Endodermal cell (in vitro differentiated cells): ENCODE measurements at regions not wholly inside any gene's neighbourhood (a gene's known extent, or its start where the extent isn't known, plus 50 kb on each side); places are given as distances from the start of the nearest gene placed in this dataset.

Experiments used
- DNase-seq: peaks from one replicate; pipeline ENCODE4 v3.0.0-alpha.2; 2017
- H3K27ac ChIP-seq: 2 replicates; pipeline ENCODE4 v1.5.1; 2013; ENCODE audit warnings: mild to moderate bottlenecking, low read depth, low read length, moderate library complexity
- H3K27me3 ChIP-seq: 2 replicates; pipeline ENCODE4 v1.6.1; 2013; ENCODE audit warnings: mild to moderate bottlenecking, low read length, moderate library complexity; ENCODE audit not compliant: insufficient read depth, control insufficient read depth, poor library complexity, severe bottlenecking
- H3K36me3 ChIP-seq: 2 replicates; pipeline ENCODE4 v1.7.0; 2013; ENCODE audit warnings: mild to moderate bottlenecking, low read length, moderate library complexity; ENCODE audit not compliant: control insufficient read depth, insufficient read depth
- H3K4me1 ChIP-seq: one replicate; pipeline ENCODE4 v1.7.0; 2013; ENCODE audit warnings: low read length; ENCODE audit not compliant: control insufficient read depth, insufficient read depth
- H3K4me3 ChIP-seq: 2 replicates; pipeline ENCODE4 v1.5.1; 2013; ENCODE audit warnings: mild to moderate bottlenecking, low read length, moderate library complexity
- H3K9ac ChIP-seq: 2 replicates; pipeline ENCODE4 v1.6.1; 2013; ENCODE audit warnings: mild to moderate bottlenecking, low read length, moderate library complexity; ENCODE audit not compliant: poor library complexity, severe bottlenecking; ENCODE audit errors: extremely low read depth
- H3K9me3 ChIP-seq: 2 replicates; pipeline ENCODE4 v1.6.1; 2013; ENCODE audit warnings: mild to moderate bottlenecking, low read length, moderate library complexity; ENCODE audit not compliant: control insufficient read depth
- H3K27ac Mint-ChIP-seq: 2 replicates; pipeline ENCODE4 v1.8.0; 2020; ENCODE audit warnings: mixed read lengths
- H3K27me3 Mint-ChIP-seq: 2 replicates; pipeline ENCODE4 v1.8.0; 2021; ENCODE audit warnings: mild to moderate bottlenecking, mixed read lengths; ENCODE audit not compliant: insufficient read depth
- H3K36me3 Mint-ChIP-seq: 2 replicates; pipeline ENCODE4 v1.8.0; 2020; ENCODE audit warnings: low read depth, mixed read lengths
- H3K4me1 Mint-ChIP-seq: 2 replicates; pipeline ENCODE4 v1.8.0; 2020; ENCODE audit warnings: mixed read lengths
- H3K4me3 Mint-ChIP-seq: 2 replicates; pipeline ENCODE4 v1.8.0; 2020; ENCODE audit warnings: mild to moderate bottlenecking, moderate library complexity, mixed read lengths
- H3K9me3 Mint-ChIP-seq: 2 replicates; pipeline ENCODE4 v1.8.0; 2020; ENCODE audit warnings: mild to moderate bottlenecking, mixed read lengths
- CTCF ChIP-seq: fragments of 200-600 bp; sonication (generic); conservative IDR thresholded peaks from 2 replicates; pipeline ENCODE4 v1.5.0; 2021; ENCODE audit warnings: antibody characterized with exemption, mild to moderate bottlenecking
- WGBS, 2 experiments: methylation state at CpG; one replicate each; pipeline versions ENCODE4 v1.1.5 to v1.1.7; 2013; ENCODE audit warnings: missing lambda C conversion rate in 2 of 2, mixed read lengths in 1 of 2; ENCODE audit not compliant: insufficient coverage in 1 of 2, insufficient read length in 1 of 2; 5-methylcytosine and 5-hydroxymethylcytosine counted together

GRCh38 chr6:11426571-11426970, 111.0 kb upstream of the TMEM170B start:
- 89 to 97% methylated on average over 2 of the region's 2 CpGs for WGBS, 2 experiments
- no peak for DNase-seq
- no peaks in the 10 kb centered on the region for H3K9me3 Mint-ChIP-seq
- no peak overlapping the region for H3K27ac ChIP-seq
- H3K9me3 ChIP-seq, result no peaks in the 10 kb centered on the region
- H3K4me1 ChIP-seq, result peaks cover 21% of the 10 kb centered on the region
- TF ChIP-seq CTCF, result no peak
- H3K4me3 Mint-ChIP-seq, result no peak overlapping the region
- no peaks in the 10 kb centered on the region for H3K36me3 Mint-ChIP-seq
- H3K27me3 ChIP-seq, result no peaks in the 10 kb centered on the region
- H3K4me3 ChIP-seq, result no peak overlapping the region
- H3K27ac Mint-ChIP-seq, result no peak overlapping the region
- no peaks in the 10 kb centered on the region for H3K36me3 ChIP-seq
- H3K9ac ChIP-seq, result no peak overlapping the region
- H3K4me1 Mint-ChIP-seq, result peaks cover 48% of the 10 kb centered on the region
- H3K27me3 Mint-ChIP-seq, result peaks cover 2% of the 10 kb centered on the region

GRCh38 chr6:11425876-11426275, 111.7 kb upstream of the TMEM170B start:
- H3K4me1 ChIP-seq, result peaks cover 21% of the 10 kb centered on the region
- H3K27ac Mint-ChIP-seq, result no peak overlapping the region
- H3K4me1 Mint-ChIP-seq, result peaks cover 48% of the 10 kb centered on the region

GRCh38 chr6:11425431-11425871, 112.1 kb upstream of the TMEM170B start:
- 95% methylated on average over 4 to 5 of the region's 5 CpGs for WGBS, 2 experiments
- H3K4me3 Mint-ChIP-seq, result no peak overlapping the region
- Histone ChIP-seq H3K4me1 (peaks cover 21% of the 10 kb centered on the region), H3K4me3 (no peak overlapping the region), H3K9ac (no peak overlapping the region), H3K27ac (no peak overlapping the region), H3K36me3 (no peaks in the 10 kb centered on the region), H3K9me3 (no peaks in the 10 kb centered on the region), H3K27me3 (no peaks in the 10 kb centered on the region)
- peaks cover 1% of the 10 kb centered on the region for H3K27me3 Mint-ChIP-seq
- H3K27ac Mint-ChIP-seq, result no peak overlapping the region
- no peaks in the 10 kb centered on the region for H3K9me3 Mint-ChIP-seq
- H3K36me3 Mint-ChIP-seq, result no peaks in the 10 kb centered on the region
- TF ChIP-seq CTCF, result no peak
- H3K4me1 Mint-ChIP-seq, result peaks cover 46% of the 10 kb centered on the region
- DNase-seq, result no peak

More at GRCh38 chr6:11425876-11426275, 111.7 kb upstream of the TMEM170B start:
- Mint-ChIP-seq H3K9me3 (no peaks in the 10 kb centered on the region), H3K36me3 (no peaks in the 10 kb centered on the region), H3K4me3 (no peak overlapping the region), H3K27me3 (peaks cover 1% of the 10 kb centered on the region)
- H3K36me3 ChIP-seq, result no peaks in the 10 kb centered on the region
- H3K27ac ChIP-seq, result no peak overlapping the region
- DNase-seq, result no peak
- TF ChIP-seq CTCF, result no peak
- no peaks in the 10 kb centered on the region for H3K27me3 ChIP-seq
- no peaks in the 10 kb centered on the region for H3K9me3 ChIP-seq
- H3K9ac ChIP-seq, result no peak overlapping the region
- 79% methylated on average over 1 of the region's 1 CpG; no CpG with 5 or more reads in 1 of the 2 experiments for WGBS, 2 experiments
- no peak overlapping the region for H3K4me3 ChIP-seq
